ENCODE measurements at regions not wholly inside any gene's neighbourhood (a gene's known extent, or its start where the extent isn't known, plus 50 kb on each side); places are given as distances from the start of the nearest gene placed in this dataset.
A peak's percentile ranks its signal among the peaks of the same experiment; 100 is the strongest.

DNA sequence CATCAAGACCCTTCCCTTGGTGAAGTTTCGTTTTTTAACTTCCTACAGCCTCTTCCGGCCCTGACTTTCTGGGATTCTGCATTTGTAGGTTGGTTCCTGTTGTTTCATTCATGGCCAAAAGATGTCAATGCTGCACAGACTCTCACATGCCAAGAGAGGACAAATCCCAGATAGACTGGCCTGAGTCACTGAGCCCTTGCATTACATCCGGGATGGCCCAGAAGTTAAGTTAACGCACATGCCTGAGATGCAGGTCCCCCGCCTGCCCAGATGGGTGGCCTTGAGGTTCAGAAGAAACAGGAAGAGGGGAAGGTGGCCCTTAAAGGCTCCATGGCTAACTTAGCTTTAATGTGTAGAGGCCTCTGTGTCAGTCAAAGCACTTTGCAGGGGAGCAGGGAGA, 51.6 kb upstream of the SRGAP3 start:
- DNase-seq: no peak

- DNase-seq: peak; percentile 21
These were observed 52.4 kb upstream of the SRGAP3 start for GRCh38 chr3:9301798-9302197.

DNA sequence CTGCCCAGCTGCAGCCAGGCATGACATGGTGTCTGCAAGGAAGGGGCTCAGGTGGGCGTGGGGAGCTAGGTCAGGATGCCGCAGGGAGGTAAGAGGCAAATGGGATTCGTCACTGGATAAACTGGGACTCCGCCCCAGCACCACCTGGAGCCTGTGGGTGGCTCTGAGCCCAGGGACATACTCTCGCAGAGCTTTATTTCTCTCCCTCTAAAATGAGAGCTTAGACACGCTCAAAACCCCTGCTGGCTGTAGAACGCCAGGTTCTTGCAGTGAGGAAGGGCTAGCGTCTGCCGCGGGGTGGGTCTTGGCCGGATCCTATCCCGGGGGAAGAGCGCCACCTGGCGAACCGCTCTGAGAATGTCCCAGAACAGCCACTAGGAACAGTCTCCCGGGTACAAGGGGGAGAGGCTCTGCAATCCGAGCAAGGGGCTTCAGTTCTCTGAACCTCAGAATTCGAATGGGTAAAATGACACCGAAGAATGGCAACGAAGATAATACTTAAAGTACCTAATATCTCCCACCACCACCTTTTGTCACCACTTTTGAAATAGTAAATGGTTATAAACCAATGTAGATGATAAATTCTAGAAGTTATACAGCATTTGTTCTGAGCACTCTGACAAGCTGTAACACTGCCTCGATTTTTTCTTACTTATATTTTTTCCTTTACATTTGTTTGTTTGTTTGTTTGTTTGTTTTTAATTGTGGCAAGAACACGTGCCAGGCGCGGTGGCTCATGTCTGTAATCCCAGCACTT, 53.2 kb upstream of the SRGAP3 start:
- DNase-seq: peak; percentile 84

DNA sequence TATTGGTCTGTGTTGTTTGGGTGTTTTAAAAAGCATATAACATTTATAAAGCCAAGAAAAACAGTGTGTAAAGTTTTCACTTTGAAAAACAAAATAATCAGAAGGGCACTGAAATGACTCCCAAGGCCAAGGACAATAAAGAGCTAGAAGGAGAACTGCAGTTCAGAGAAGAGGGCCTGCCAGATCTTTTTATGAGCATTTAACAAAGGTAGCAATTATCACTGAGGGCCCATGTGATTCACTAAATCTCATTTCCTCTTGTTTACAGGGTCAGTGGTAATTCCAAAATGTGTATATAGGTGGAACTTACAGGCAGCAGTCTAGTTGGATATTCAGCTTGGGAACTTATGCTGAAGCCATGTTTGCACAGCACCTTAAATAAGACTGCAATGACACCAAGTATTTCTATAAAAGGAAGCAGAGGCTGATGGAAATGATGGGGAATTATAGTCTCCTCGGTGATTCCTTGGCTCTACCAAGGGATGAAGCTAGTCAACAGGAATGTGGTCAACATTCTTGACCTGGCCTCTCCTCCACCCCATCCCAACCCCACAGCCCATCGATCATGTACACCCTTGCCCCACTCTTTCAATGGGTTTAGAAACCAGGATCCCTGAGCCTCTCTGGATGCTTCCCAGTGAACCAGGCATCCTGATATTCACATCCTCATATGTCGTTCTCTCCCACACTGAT, 54.4 kb upstream of the THUMPD3 start:
- no peak for DNase-seq

DNA sequence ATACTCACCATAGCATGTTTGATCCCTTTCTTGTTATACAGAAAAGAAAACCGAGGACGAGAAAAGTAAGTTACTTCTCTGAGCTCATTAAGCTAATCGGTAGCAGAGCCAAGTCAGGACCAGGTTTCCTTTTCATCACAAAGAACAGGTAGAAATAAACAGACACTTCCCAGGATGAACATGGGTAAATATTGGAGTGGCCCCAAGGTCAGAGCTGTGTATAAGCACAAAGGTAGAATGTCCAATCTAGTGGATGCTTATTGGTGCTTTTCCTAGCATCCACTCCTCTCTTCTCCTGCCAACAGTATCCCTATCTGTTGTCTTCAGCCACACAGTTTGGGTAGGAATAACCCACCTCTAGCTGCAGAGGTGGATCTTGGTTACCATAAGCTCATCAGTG, 52.8 kb upstream of the THUMPD3 start:
- no peak for DNase-seq

- no peak for DNase-seq
These were observed 51.6 kb upstream of the THUMPD3 start for GRCh38 chr3:9311228-9311627.

Measured in stimulated activated CD4-positive, alpha-beta T cell treated with anti-CD3 and anti-CD28 coated beads, Interleukin-15, amount 100 ng/mL, for 24 hours (primary cell).